H1 (cell line): ENCODE measurements at regions not wholly inside any gene's neighbourhood (a gene's known extent, or its start where the extent isn't known, plus 50 kb on each side); places are given as distances from the start of the nearest gene placed in this dataset.

Source experiments
- BCL11A ChIP-seq, 2 experiments: IDR thresholded peaks; one replicate each; pipeline ENCODE4 v1.6.1; 2011; ENCODE audit warnings: low read depth in 2 of 2, low read length in 2 of 2, mild to moderate bottlenecking in 2 of 2
- KDM5A ChIP-seq: fragments of 200-600 bp; IDR thresholded peaks from 2 replicates; pipeline ENCODE4 v1.7.1; 2012; ENCODE audit warnings: mild to moderate bottlenecking, low read length, inconsistent platforms, mixed read lengths
- MAFK ChIP-seq: IDR thresholded peaks from 2 replicates; pipeline ENCODE4 v1.6.1; 2012; ENCODE audit warnings: low read depth, mild to moderate bottlenecking, improper control_type of control experiment, low read length
- NANOG ChIP-seq: IDR thresholded peaks from 2 replicates; pipeline ENCODE4 v1.6.1; 2011; ENCODE audit warnings: low read length, low read depth, mild to moderate bottlenecking, inconsistent platforms; ENCODE audit not compliant: insufficient read depth, poor library complexity, severe bottlenecking
- POLR2AphosphoS5 ChIP-seq: IDR thresholded peaks from 2 replicates; pipeline ENCODE4 v1.6.1; 2011; ENCODE audit warnings: low read depth, low read length
- SIX5 ChIP-seq: IDR thresholded peaks from 2 replicates; pipeline ENCODE4 v1.6.1; 2011; ENCODE audit warnings: mild to moderate bottlenecking, low read depth, low read length
- TAF1 ChIP-seq: IDR thresholded peaks from 2 replicates; pipeline ENCODE4 v1.6.1; 2011; ENCODE audit warnings: mild to moderate bottlenecking, low read depth, low read length
- USF2 ChIP-seq: IDR thresholded peaks from 2 replicates; pipeline ENCODE4 v1.6.1; 2011; ENCODE audit warnings: low read length, improper control_type of control experiment

GRCh38 chrX:124280294-124280902, 52.1 kb upstream of the TEX13D start (continued):
- no peak for TF ChIP-seq USF2
- no peak for TF ChIP-seq SIX5
- TF ChIP-seq BCL11A (IDR thresholded peaks at IDR 0.05; ENCODE audit: low read depth in 2 of 2, low read length in 2 of 2) = no peak
- TF ChIP-seq POLR2AphosphoS5 = no peak
- TF ChIP-seq KDM5A = no peak
- no peak for TF ChIP-seq NANOG
- no peak for TF ChIP-seq MAFK
- TF ChIP-seq TAF1 = no peak
